Choroid plexus epithelial cell (primary cell): ENCODE measurements at regions not wholly inside any gene's neighbourhood (a gene's known extent, or its start where the extent isn't known, plus 50 kb on each side); places are given as distances from the start of the nearest gene placed in this dataset.

Experiments
- DNase-seq: peaks from one replicate; pipeline ENCODE4 v3.0.0-alpha.2; 2010; ENCODE audit warnings: low read depth
- H3K4me3 ChIP-seq: 2 replicates; pipeline ENCODE4 v1.5.1; 2011; ENCODE audit warnings: low read depth, mild to moderate bottlenecking, control low read depth, low read length, moderate library complexity
- CTCF ChIP-seq: conservative IDR thresholded peaks from 2 replicates; pipeline ENCODE4 v1.5.1; 2011; ENCODE audit warnings: low read depth, mild to moderate bottlenecking, control low read depth, inconsistent platforms, low read length, moderate library complexity

GRCh38 chr6:166877906-166878305 is 78.4 kb downstream of the RNASET2 start:
- no peak overlapping the region for H3K4me3 ChIP-seq
- no peak for TF ChIP-seq CTCF
- no peak for DNase-seq

DNA sequence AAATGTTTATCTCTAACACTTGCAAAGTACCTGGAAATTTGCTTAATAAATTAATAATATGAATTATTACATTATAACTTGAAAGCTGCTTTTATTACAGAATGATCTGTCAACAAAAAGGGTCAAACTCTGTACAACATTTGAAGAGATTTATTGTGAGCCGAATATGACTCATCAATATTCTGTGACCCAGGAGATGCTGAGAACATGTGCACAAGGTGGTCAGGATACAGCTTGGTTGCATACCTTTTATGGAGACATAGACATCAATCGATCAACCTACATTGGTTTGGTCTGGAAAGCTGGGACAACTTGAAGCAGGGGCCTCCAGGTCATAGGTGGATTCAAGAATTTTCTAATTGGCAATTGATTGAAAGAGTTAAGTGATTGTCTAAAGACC is 79.0 kb downstream of the RNASET2 start:
- H3K4me3 ChIP-seq = no peak overlapping the region
- DNase-seq = no peak
- no peak for TF ChIP-seq CTCF

GRCh38 chr6:166872531-166873009 is 83.8 kb downstream of the RNASET2 start:
- TF ChIP-seq CTCF = no peak
- no peak overlapping the region for H3K4me3 ChIP-seq
- no peak for DNase-seq

DNA sequence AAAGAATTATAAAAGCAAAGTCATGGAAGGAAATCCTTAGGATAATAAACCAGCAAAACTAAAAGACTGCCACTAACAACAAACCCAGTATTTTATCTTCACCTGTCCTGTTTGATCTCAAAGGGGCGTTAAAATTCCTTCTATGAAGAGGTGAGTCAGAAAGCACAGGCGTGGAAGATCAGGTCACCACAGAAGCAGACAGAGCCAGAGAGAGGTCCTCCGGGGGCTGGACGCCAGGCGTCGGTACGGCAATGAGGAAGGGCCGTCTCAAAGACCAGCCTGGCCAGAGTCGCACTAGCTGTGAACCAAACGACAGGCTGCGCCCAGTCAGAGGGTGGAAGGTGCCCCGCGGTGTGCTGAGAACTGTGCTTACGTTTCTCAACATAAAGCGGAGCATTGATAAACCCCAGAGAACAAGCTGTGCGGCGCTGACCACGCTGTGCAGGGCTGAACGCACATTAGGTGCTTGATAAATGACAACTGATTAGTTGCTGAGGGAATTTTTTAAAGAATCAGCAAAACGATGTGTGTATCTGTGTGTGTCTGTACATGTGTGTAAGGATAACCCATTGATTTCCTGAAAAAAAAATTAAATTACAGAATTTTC is 85.6 kb downstream of the RNASET2 start:
- TF ChIP-seq CTCF = no peak
- no peak overlapping the region for H3K4me3 ChIP-seq

GRCh38 chr6:166866839-166867637 is 89.3 kb downstream of the RNASET2 start:
- no peak overlapping the region for H3K4me3 ChIP-seq
- no peak for DNase-seq
- TF ChIP-seq CTCF = no peak

More for the DNA sequence above, 85.6 kb downstream of the RNASET2 start:
- no peak for DNase-seq

DNA sequence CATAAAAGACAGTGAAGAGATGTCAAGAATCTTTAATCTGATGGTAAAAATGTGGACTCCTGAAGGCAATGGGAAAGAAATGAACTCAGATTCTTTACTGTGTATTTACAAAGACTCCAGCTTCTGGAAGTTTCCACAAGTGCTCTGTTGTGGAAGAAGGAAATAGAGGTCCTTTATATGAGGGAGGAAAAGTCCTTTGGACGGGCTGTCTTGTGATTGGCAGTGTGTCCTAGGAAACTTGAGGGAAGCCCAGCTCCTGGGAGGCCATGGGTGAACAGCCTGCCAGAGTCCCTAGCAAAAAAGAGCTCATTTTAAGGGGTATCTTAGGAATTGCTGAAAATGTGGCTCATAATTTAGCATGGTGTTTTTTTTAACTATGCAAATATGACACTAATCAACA is 92.0 kb downstream of the RNASET2 start:
- H3K4me3 ChIP-seq = no peak overlapping the region
- TF ChIP-seq CTCF = no peak
- DNase-seq = no peak

- TF ChIP-seq CTCF = no peak
- H3K4me3 ChIP-seq = peak overlapping the region; percentile 47
- no peak for DNase-seq
Measured at GRCh38 chr6:166862978-166863530, 93.3 kb downstream of the RNASET2 start.
